ENCODE measurements at regions not wholly inside any gene's neighbourhood (a gene's known extent, or its start where the extent isn't known, plus 50 kb on each side); places are given as distances from the start of the nearest gene placed in this dataset.

DNA sequence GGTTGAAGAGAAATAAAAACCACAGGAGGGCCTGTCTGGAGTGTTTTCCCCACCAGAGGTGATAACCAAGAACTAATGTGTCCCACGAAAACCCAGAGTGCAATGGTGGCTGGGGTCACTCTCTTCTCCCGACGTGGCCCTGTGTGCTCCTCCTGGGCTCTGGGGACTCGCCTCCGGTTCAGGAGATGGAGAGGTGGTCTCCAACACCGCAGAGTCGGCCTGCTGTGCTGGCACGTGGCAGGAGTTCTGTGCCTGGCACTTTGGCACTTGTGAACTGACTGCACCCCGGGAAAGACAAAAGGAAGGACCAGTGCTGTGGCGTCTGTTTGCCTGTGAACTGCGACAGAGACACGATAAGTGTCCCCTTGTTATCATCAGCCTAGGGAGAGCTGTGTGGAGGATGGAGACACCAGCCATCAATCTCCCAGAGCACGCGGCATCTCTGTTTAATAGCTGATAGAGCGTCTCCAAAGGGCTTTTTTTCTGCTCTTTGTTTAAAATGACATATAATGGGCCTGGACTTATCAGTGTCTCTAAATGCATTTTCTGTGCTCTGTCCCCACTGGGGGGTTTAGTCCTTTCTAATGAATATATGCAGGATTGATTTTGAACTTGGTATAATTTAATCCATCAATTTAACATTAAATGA lies 98.3 kb downstream of the MRPL36 start:
- TF ChIP-seq NFRKB (IDR thresholded peaks at IDR 0.05) (no peak), SP1 (IDR thresholded peaks at IDR 0.05) (no peak), ELF4 (IDR thresholded peaks at IDR 0.05) (no peak), BHLHE40 (IDR thresholded peaks at IDR 0.05; ENCODE audit: borderline replicate concordance) (no peak), L3MBTL2 (conservative IDR thresholded peaks at IDR 0.05) (no peak), HDGF (IDR thresholded peaks at IDR 0.05; ENCODE audit: borderline replicate concordance) (no peak), ZNF384 (IDR thresholded peaks at IDR 0.05) (no peak), FOXM1 (IDR thresholded peaks at IDR 0.05; ENCODE audit: borderline replicate concordance) (no peak), SUZ12 (IDR thresholded peaks at IDR 0.05) (no peak), FOXK2 (IDR thresholded peaks at IDR 0.05) (no peak), FOXA1 (IDR thresholded peaks at IDR 0.05) (no peak), ARNT (IDR thresholded peaks at IDR 0.05) (no peak)
